ENCODE measurements at regions not wholly inside any gene's neighbourhood (a gene's known extent, or its start where the extent isn't known, plus 50 kb on each side); places are given as distances from the start of the nearest gene placed in this dataset.
A peak's percentile ranks its signal among the peaks of the same experiment; 100 is the strongest.
"Not testable (repeated sequence)": the region's sequence is repeated elsewhere in the genome, so short reads cannot be mapped to it uniquely, and the experiment has no call there.

GRCh38 chr4:175090116-175090515 lies 172.0 kb downstream of the ADAM29 start:
- WGBS: 62% methylated on average over 2 of the region's 2 CpGs
- no peak for TF ChIP-seq EP300 (IDR thresholded peaks at IDR 0.05)
- no peak for TF ChIP-seq CTCF (IDR thresholded peaks at IDR 0.05)
- TF ChIP-seq POLR2AphosphoS5 (IDR thresholded peaks at IDR 0.05): no peak
- TF ChIP-seq POLR2A (IDR thresholded peaks at IDR 0.05): no peak

GRCh38 chr4:175091649-175092048 lies 173.5 kb downstream of the ADAM29 start:
- no peak overlapping the region for H3K27ac ChIP-seq
- no peaks in the 10 kb centered on the region for H3K9me3 ChIP-seq
- 75% methylated on average over 5 of the region's 5 CpGs for WGBS
- no peaks in the 10 kb centered on the region for H3K36me3 ChIP-seq
- H3K27me3 ChIP-seq: no peaks in the 10 kb centered on the region
- no peak for TF ChIP-seq POLR2A (IDR thresholded peaks at IDR 0.05)
- no peak for TF ChIP-seq EP300 (IDR thresholded peaks at IDR 0.05)
- no peak for TF ChIP-seq CTCF (IDR thresholded peaks at IDR 0.05)
- TF ChIP-seq POLR2AphosphoS5 (IDR thresholded peaks at IDR 0.05): no peak
- H3K4me3 ChIP-seq: no peak overlapping the region
- H3K4me1 ChIP-seq: no peaks in the 10 kb centered on the region
- no peak for DNase-seq (ENCODE audit: low spot score in 2 of 2)

More at GRCh38 chr4:175090116-175090515, 172.0 kb downstream of the ADAM29 start:
- H3K4me1 ChIP-seq: no peaks in the 10 kb centered on the region
- no peak overlapping the region for H3K27ac ChIP-seq
- no peaks in the 10 kb centered on the region for H3K36me3 ChIP-seq
- no peaks in the 10 kb centered on the region for H3K9me3 ChIP-seq
- H3K27me3 ChIP-seq: no peaks in the 10 kb centered on the region
- DNase-seq (ENCODE audit: low spot score in 2 of 2): no peak
- no peak overlapping the region for H3K4me3 ChIP-seq

- H3K9me3 ChIP-seq: no peaks in the 10 kb centered on the region
- H3K36me3 ChIP-seq: no peaks in the 10 kb centered on the region
- no peaks in the 10 kb centered on the region for H3K27me3 ChIP-seq
- TF ChIP-seq POLR2A (IDR thresholded peaks at IDR 0.05) (no peak), CTCF (IDR thresholded peaks at IDR 0.05) (no peak)
- H3K4me1 ChIP-seq: no peaks in the 10 kb centered on the region
- WGBS: 89% methylated on average over 1 of the region's 20 CpGs
- no peak overlapping the region for H3K4me3 ChIP-seq
- DNase-seq (ENCODE audit: low spot score in 2 of 2): peak in 1 of 2 donors; percentile 51
- H3K27ac ChIP-seq: no peak overlapping the region
Observed at GRCh38 chr4:175092114-175092513, 174.0 kb downstream of the ADAM29 start.

GRCh38 chr4:175093055-175093454 lies 174.9 kb downstream of the ADAM29 start:
- not testable (repeated sequence) for H3K4me3 ChIP-seq; H3K27me3 ChIP-seq; H3K27ac ChIP-seq; H3K4me1 ChIP-seq; DNase-seq (ENCODE audit: low spot score in 2 of 2); H3K36me3 ChIP-seq; H3K9me3 ChIP-seq
- whole genome bisulfite sequencing: 92% methylated on average over 9 of the region's 9 CpGs

- 80% methylated on average over 2 of the region's 2 CpGs for WGBS
- Histone ChIP-seq H3K36me3 (no peaks in the 10 kb centered on the region), H3K9me3 (no peaks in the 10 kb centered on the region), H3K27ac (no peak overlapping the region), H3K4me3 (no peak overlapping the region), H3K27me3 (no peaks in the 10 kb centered on the region), H3K4me1 (no peaks in the 10 kb centered on the region)
- no peak for TF ChIP-seq CTCF (IDR thresholded peaks at IDR 0.05)
- TF ChIP-seq EP300 (IDR thresholded peaks at IDR 0.05): no peak
- no peak for TF ChIP-seq POLR2AphosphoS5 (IDR thresholded peaks at IDR 0.05)
- no peak for TF ChIP-seq POLR2A (IDR thresholded peaks at IDR 0.05)
- no peak for DNase-seq (ENCODE audit: low spot score in 2 of 2)
Observed at GRCh38 chr4:175103403-175103802, 185.2 kb downstream of the ADAM29 start.

- Histone ChIP-seq H3K27ac (no peak overlapping the region), H3K36me3 (no peaks in the 10 kb centered on the region), H3K9me3 (no peaks in the 10 kb centered on the region), H3K4me3 (no peak overlapping the region), H3K4me1 (no peaks in the 10 kb centered on the region), H3K27me3 (no peaks in the 10 kb centered on the region)
- 38% methylated on average over 2 of the region's 2 CpGs for WGBS
- TF ChIP-seq CTCF (IDR thresholded peaks at IDR 0.05): no peak
- no peak for TF ChIP-seq EP300 (IDR thresholded peaks at IDR 0.05)
- TF ChIP-seq POLR2AphosphoS5 (IDR thresholded peaks at IDR 0.05): no peak
- no peak for TF ChIP-seq POLR2A (IDR thresholded peaks at IDR 0.05)
- no peak for DNase-seq (ENCODE audit: low spot score in 2 of 2)
Observed at GRCh38 chr4:175106301-175106700, 188.1 kb downstream of the ADAM29 start.
